HuH-7.5 (cell line): ENCODE measurements at regions not wholly inside any gene's neighbourhood (a gene's known extent, or its start where the extent isn't known, plus 50 kb on each side); places are given as distances from the start of the nearest gene placed in this dataset.

ENCODE experiments used
- DNase-seq: peaks from one replicate; pipeline ENCODE4 v3.0.0; 2011; ENCODE audit warnings: low spot score

DNA sequence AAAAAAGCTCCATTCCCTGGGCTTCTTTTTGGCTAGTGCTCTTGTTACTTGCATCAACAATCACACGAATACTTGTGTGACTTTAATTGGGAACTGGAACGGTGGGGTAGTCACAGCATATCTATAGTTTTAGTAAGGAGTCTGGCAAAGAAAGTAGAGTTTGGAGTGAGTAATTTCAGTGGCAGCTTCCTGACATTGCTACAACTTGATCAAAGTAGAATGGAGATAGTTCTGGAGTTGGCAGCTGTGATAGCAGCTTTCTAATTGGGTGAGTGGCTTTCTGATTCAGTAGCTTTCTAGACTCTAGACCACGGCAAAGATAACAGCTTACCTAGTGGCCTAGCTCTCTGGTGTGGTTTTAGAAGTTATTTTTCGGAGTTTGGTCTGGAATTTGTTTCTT is 475.0 kb downstream of the TUSC7 start:
- no peak for DNase-seq

DNA sequence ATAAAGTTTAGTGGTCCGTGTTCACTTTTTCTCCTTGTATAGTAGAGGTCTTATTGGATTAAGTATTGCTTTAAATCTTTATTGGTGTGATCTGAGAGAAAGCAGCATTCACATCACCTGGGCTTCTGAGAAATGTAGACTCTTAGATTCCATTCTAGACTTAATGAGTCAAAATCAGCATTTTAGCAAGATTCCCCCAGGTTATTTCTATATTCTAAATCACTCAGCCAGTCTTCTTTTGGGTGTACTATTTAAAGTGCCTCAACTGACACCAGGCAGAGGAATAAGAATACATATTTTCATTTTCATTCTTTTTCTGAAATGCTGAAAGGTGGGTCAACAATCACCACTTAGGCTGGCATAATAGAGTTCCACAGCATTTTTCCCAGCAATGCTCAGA is 481.7 kb downstream of the TUSC7 start:
- no peak for DNase-seq

DNA sequence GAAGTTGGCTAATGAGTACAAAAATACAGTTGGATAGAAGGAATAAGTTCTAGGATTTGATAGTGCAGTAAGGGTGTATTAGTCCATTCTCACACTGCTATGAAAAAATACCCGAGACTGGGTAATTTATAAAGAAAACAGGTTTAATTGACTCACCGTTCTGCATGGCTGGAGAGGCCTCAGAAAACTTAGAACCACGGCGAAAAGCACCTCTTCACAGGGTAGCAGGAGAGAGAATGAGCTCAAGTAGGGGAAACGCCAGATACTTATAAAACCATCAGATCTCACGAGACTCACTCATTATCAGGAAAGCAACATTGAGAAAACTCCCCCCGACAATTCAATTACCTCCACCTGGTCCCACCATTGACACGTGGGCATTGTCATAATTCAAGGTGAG is 483.3 kb downstream of the TUSC7 start:
- DNase-seq, result no peak

DNA sequence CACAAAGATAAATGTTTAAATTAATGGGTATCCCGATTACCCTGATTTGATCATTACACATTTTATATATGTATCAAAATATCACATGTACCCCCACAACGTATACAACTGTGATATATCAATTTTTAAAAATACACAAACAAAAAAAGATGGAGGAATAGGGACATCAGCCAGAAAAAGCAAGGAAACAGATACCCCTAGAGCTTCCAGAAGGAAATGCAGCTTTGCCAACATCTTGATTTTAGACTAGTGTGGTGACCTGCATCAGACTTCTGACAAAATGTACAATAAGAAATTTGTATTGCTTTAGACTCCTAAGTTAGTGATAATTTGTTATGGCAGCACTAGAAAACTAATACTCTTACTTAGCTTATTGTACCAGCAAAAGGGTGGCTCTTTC is 483.8 kb downstream of the TUSC7 start:
- no peak for DNase-seq

DNA sequence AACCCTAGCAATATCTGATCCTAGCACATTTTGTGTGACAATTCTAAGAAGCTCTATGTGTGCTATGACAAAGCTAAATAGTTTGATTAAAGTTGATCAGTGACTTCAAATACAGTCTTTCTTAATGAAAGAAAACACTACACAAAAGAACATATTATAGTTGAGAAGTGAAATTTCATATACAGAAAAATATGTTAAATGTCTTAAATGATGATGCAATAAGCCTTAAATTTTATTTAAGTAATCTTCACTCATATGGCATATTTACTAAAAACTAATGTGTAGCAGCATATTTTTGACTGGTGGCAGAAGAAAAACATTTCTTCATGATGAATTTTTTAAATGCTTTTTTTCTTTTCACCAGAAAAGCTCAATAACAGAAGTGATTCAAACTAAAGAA is 485.5 kb downstream of the TUSC7 start:
- DNase-seq, result no peak

DNA sequence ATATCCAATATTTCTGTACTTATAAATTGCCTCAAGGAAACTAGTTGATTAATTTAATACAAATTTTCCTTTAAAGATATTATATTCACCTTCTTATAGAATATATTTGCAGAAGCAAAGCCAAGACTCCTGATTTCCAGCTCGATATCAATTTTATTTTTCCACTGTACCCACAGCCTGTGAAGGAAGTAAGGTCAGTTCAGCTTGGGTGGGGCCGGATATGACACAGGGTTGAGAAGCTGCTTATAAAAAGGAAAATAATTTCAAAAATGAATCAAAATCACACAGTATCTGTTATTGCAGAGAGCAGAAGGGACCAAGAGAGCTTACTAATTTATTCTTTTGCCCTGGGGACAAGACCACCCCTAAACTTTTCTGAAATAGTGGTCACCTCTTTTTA is 491.4 kb downstream of the TUSC7 start:
- no peak for DNase-seq

DNA sequence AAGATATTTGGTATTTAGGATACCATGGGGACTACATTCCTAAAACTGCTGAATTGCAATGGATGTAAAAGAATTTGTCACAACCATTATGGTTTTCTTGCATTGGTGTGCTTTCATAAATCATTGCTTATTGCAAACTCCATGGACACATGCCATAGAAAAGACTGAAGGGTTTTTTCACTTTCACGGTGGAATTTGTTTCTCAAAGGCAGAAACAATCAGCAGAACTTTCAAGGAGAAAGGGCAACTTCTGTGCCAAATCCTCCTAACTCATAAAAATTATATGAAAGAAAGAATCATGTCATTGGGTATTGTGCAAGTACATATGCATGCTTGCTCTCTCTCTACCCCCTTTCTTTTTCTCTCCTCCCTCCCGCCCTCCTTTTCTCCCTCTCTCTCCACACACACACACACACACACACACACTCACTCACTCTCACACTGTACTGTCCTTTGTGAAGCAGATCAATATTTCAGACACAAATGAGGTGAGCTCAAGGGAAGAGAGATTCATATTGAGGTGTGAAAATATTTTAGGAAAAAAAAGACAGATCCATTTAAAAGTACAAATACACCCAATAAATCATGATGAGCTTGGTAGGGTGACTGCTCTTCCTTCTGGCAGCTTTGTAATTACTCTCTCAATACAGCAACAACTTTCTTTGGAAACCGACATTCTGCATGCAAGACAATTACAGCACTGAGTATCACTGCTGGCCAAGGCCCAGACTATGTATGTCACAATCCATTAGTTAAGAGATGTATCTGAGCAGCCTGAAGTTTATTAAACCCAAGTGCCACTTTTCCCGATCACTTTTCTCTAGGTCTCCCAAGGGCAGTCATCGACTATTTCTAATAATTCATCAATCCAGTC is 492.6 kb downstream of the TUSC7 start:
- no peak for DNase-seq

DNA sequence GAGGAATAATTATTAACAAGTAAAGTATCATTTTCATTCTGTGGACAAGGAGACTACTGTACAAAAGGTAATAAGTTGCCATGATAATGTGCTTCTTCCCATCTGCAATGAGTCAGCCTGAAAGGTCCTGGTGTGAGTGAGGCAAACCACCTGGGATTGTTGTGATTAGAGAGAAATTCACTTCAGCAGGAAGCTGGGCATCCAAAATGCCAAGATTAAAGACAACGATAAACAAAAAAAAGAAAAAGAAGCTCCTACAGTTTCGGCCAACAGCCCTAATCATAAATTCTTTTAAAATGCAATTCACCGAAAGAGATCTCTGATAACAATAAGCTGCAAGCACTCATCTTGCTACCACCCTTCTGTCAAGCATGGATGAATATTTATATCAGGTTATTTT is 507.8 kb downstream of the TUSC7 start:
- DNase-seq, result no peak

DNA sequence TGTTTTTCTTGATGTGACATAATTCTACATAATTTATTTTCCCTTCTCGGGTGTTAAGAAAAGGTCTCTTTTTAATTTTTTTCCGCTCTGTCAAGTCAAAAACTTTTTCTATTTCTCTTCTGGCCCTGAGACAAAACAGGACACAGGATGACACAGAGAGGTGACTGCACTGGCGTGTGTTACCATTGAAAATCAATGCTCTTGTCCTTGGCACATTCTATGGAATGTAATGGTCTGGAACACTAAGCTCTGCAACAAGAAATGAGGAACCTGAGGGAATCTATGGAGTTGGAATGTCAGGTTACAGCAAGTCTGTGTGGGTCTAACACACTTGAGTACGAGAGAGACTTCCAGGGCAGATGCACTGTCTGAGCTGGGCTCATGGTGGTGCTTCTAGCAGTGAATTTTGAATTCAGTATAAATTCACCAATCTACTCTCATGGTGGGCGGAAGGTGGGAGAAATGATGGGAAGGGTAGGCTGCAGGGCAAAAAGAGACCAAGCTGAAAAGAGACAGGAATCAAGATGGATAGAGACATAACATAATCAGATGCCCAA is 508.3 kb downstream of the TUSC7 start:
- DNase-seq, result no peak

DNA sequence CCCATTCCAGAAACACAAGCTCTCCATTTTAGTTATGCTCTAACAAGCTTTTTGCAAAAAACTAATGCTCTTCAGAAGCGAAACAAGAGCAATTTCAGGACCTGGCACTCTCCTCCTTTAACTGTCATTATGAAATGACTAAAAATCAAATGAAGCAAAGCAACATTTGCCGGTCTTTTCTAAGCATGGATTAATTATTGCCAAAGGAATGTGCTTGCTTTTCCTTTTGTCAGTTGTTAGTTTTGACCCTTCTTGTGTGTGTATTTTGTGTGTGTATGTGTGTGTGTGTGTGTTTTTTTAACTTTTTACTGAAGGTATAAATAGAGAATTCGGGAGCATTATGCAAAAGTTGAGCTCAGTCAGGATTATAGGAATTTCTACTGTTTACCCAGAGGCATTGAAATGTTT is 509.1 kb downstream of the TUSC7 start:
- no peak for DNase-seq

DNA sequence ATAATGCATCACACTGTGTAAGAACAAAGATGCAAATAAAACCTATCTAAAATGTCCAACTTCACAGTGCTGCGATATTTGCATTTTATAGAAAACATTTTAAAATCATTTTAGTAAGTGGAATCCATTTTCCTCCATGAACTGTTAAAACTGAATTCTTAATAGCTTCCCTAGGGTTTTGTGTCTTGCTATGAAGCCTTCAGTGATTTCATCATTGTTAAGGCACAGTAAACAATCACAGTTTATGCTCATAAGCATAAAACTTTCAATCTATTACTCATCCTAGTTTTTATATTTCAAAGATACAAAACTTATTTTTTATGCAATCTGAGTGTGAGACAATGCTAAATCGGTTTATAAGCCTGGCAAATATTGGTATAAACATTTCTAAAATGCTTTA is 509.7 kb downstream of the TUSC7 start:
- no peak for DNase-seq

DNA sequence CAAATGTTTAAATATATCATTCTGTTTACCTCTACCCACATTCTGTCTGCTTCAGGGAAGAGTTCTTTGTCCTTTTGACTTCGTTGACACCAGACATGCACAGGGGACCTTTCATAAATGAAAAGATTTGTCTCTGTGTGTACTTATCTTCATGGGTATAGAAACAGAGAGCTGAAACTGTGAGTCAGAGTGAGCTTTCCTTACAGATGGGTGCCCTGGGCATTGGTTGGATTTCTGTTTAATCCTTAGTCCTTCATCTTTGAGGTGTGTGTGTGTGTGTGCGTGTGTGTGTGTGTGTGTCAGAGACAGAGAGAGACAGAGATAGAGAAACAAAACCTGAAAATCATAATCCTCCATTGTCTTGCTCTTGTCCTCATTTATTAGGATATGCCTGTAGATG is 517.4 kb downstream of the TUSC7 start:
- no peak for DNase-seq

DNA sequence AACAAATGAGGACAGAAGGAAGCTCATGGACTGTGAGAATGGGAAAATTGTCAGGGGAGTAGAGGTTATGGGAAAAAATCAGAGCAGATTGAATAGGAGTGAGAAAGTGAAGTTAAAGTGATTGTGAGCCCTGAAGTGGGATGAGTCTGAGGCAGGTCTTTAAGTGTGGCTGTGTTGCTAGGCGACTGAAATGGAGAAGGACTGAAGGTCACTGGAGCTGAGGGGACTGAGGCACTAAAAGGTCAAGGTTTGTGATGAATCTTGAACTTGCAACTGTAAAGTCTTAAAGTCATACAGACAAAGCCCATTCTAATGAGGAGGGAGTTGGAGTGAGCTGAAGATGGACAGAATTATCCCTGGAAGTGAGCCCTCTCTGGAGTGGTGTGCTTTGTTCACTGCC is 518.9 kb downstream of the TUSC7 start:
- no peak for DNase-seq

DNA sequence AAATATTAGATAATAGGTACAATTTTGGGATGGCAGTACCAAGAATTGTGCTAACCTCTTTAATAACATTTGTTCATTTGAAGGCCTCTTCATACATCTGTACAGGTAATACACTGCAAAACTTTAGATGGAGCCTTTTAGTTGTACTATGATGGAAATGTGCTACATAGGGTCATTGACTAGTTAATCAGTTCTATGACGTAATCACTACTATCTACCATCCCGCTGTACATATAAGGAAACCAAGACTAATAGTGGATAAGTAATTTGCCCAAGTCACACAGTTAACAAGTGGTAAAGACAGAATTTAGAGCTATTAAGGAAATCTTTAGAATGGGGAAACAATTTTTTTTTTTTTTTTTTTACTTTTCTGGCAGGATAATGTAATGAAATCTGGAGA is 521.3 kb downstream of the TUSC7 start:
- DNase-seq, result no peak

DNA sequence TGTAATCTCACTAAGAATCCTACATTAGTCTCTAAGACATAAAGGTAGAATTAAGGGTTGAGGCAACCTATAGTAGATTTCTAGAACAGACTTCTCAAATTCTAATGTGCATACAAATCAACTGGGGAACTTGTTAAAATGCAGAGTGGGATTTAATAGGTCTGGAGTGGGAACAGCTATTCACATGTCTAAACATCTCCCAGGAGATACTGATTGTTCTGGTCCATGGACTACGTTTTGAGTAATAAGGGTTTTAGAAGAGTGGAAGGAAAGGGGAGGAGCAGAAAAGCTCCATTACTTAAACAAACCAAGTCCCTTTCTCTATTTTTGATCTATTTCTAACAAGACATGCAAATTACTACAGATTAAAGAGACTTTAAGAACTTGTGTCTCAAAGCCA is 524.8 kb downstream of the TUSC7 start:
- DNase-seq, result no peak

DNA sequence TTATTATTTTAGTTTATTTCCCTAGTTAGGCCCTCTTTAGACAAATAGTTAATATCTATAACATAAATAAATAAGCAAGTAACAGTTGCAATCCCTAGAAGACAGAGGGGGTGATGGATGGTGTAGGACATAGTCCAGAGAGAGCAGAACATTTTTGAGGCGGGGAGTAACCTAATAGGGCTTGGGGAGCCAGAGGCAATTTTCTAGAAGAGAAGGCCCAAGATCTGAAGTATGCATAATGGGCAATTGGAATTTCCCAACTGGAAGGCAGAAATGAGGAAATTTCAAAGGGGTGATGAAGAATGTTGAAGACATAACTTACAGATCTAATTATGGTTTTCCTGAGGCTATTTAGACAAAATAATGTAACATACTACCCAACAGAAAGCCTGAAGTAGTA is 525.7 kb downstream of the TUSC7 start:
- DNase-seq, result no peak

DNA sequence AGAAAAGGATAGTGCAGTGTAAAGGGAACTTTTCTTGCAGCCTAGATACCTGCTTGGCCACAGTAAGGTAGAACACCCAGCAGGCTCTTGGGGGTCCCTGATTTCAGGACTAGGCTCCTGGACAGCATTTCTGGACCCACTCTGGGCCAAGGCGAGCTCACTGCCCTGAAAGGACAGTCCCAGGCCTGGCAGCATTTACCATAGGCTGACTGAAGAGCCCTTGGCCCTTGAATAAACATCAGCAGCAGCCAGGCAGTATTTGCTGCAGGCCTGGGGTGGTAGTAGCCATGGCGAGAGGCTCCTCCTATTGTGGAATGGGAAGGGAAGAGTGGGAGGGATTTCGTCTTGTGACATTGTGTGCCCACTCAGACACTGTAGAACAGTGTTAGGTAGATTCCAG is 529.2 kb downstream of the TUSC7 start:
- DNase-seq, result no peak

DNA sequence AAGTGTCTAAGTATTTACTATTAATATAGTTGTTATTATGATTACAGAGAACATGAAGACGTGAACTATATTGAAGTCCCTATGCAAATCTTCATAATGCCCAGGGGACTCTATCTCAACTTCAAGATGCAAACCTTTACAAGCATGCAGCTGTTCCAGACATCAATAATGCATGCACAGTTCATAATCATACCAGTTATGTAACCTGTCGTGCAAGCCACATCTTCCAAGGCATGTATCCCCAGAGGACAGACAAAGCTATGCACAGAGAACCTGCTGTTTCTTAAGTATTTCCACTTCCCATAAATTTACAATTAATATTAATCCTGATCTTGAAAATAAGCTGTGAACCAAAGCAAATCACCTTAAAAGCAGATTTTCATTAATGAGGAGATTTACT is 534.1 kb downstream of the TUSC7 start:
- no peak for DNase-seq

DNA sequence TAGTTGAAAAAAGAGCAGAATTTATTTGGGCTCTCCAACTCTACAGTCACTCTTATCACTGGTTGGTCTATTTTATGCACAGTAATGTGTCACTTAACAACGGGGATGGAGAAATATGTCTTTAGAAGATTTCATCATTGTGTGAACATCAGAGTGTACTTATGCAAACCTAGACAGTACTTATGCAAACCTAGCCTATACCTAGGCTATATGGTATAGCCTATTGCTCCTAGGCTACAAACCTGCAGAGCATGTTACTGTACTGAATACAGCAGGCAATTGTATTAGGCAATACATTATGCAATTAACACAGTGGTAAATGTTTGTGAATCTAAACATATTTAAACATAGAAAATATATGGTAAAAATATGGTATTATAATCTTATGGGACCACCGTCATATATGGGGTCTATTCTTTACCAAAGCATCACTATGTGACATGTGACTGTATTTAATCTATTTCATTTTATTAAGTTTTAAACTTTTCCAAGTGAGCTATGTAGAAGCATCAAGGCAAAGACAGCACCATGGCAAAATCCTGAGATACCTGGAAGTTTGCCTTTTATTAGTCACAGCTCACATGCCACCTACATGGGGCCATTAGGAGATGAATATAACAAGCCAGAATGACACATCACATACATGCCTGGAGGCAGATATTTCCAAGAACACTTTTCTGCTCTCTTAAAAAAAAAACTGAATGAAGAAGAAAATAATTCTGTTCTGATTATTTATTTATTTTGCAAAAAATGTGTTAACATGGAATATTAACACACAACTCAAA is 537.4 kb downstream of the TUSC7 start:
- DNase-seq, result no peak

DNA sequence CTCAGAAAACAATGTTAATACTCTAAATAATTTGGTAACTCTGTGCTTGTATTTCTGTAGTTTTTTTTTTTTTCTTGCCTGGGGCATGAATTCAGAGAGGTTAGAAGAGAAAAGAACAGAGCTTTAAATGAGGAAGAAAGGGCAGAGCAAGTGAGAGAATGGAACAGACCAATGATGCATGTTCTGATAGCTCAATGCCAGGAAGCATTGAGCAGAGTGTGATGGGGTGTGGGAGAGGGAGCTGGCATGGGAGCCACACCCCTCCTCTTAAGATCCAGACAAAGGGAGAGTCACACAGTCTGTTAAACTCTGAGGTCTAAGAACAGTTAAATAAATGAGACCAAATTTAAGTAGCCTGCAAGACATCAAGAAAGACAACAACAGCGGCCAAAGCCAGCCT is 538.6 kb downstream of the TUSC7 start:
- DNase-seq, result no peak

DNA sequence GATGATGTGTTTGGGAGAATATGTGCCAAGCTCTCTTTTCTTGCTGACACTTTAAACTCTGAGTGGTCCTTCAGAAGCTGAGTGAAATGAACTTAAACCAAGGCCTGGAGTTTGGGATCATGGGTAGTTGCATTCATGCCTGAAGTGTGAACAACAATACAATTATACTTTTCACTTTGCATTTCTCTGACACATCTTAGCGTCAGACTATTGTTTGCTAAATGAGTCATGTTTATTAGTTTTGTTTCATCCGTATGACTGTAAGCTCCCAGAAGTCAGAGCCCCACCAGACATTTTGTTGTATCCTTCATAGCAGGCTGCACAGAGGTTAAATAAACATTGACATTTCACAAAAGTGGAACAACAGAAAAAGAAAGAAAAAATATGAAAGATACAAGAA is 542.6 kb downstream of the TUSC7 start:
- no peak for DNase-seq

DNA sequence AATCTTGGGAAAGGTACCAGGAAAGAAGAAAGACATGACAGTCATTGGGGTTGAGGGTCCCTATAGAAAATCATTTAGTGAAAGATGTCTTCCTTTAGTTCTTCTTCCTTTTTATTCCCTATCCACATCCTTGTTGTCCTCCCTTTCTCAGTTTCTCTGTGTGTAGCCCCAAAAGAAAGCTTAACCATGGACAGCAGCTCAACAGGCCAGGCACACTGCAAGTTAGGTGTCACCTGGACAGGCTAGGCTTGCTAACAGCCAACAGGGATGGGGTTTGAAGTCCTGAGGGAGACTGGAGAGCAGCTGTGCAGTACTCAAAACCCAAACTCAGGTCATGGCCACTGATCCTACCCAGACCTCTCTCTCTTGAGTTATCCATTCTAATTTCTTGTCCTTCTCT is 543.1 kb downstream of the TUSC7 start:
- no peak for DNase-seq

DNA sequence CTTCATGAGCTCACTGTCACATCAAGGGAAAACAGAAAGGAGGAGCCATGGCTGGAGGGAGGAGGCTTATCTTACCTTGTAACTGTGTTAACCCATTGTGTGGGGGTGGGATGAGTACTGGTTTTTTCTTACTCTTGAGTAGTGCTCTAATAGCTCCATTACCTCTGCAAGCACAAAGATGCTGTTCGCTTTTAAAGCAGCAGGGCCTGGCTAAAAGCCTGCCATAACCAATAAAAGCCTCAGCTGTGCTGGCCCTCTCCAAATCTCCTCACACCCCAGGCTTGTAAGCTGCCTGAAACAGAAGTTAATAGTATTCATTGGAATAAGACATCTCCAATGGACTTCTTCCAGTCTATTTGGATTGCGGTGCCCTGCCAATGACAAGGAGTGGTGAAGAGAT is 544.1 kb downstream of the TUSC7 start:
- no peak for DNase-seq
